ENCODE measurements at regions not wholly inside any gene's neighbourhood (a gene's known extent, or its start where the extent isn't known, plus 50 kb on each side); places are given as distances from the start of the nearest gene placed in this dataset.

DNA sequence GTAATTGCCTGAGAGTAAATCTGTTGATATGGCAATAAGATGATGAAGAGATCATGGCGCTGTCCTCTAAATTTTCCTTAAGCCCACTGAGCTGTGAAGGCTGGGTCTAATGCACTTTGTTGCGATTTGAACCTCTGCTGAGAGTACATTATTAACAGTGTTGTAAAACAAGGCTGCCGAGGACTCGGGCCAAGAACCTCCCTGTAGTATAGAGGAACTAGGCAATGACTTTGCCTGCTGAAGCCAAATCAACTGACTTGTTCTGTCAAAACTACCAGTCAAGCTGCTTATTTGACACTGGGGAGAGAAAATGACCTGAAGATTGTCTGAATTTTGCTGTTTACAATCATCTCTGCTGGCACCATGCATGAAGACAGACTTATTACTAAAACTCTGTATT lies 1154.7 kb downstream of the DTWD2 start (continued):
- no peak for TF ChIP-seq EP300 (IDR thresholded peaks at IDR 0.05; ENCODE audit: borderline replicate concordance in 1 of 2, control insufficient read depth in 1 of 2, low read depth in 2 of 2, low read length in 2 of 2)

DNA sequence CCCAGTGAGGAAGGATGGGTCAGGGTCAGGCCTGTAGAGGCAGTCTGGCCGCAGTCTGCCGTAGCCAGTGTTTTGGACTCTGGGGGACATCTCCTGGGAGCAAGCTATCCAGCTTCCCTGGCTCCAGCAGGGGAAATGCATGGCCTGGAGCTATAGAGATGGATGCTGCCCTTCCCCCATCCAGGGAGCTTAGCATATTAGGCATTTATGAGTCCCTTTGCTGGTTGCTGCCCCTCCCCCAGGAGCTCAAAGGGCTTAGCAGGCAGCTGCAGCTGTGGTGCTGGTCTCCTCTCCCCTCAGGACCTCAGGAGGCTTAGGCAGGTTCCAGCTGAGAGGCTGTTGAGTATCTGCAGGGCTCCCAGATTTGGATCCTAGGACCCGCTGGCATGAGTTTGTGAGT lies 1158.7 kb downstream of the DTWD2 start:
- H3K36me3 ChIP-seq (ENCODE audit: control insufficient read depth in 2 of 2, insufficient read depth in 2 of 2, low read length in 1 of 2) = no peaks in the 10 kb centered on the region
- H2AFZ ChIP-seq (ENCODE audit: control insufficient read depth, low read depth, low read length) = no peak overlapping the region
- no peaks in the 10 kb centered on the region for H3K4me1 ChIP-seq (ENCODE audit: control insufficient read depth, insufficient read depth, low read length)
- no peaks in the 10 kb centered on the region for H3K27me3 ChIP-seq (replicated peaks in 1 of 2; ENCODE audit: control insufficient read depth in 2 of 2, insufficient read depth in 2 of 2, low read length in 1 of 2)
- H4K20me1 ChIP-seq (ENCODE audit: control insufficient read depth, insufficient read depth) = no peaks in the 10 kb centered on the region
- WGBS (ENCODE audit: insufficient coverage, insufficient replicate concordance, low lambda C conversion rate, missing lambda C conversion rate) = 64% methylated on average over 3 of the region's 3 CpGs
- in situ Hi-C loops (cut with MboI) = no loop called here
- H3K9me3 ChIP-seq (replicated peaks; ENCODE audit: control insufficient read depth, insufficient read depth, low read length) = no peaks in the 10 kb centered on the region
- ChIA-PET SMC1A (ENCODE audit: uncharacterized antibody, unreplicated experiment) (no interaction called here), POLR2A (no interaction called here), CTCF (no interaction called here), RAD21 (ENCODE audit: unreplicated experiment) (no interaction called here)
- H3K4me2 ChIP-seq (ENCODE audit: control insufficient read depth, insufficient read depth) = no peak overlapping the region
- H3K4me3 ChIP-seq = no peak overlapping the region
- intact Hi-C loops (cut with micrococcal nuclease; ENCODE audit: unreplicated experiment) = no loop called here
- no peak overlapping the region for H3K27ac ChIP-seq (ENCODE audit: control insufficient read depth, insufficient read depth)
- BruUV-seq (replicated peaks) = no TSS peak
- ATAC-seq (no peak), DNase-seq (ENCODE audit: low read depth, low spot score) (no peak), FAIRE-seq (no peak)
- H3K79me2 ChIP-seq (ENCODE audit: control insufficient read depth, insufficient read depth, low read length) = no peaks in the 10 kb centered on the region
- H3K9ac ChIP-seq (ENCODE audit: control insufficient read depth, insufficient read depth, low read length) = no peak overlapping the region
- TF ChIP-seq ZNF384 (IDR thresholded peaks at IDR 0.05; ENCODE audit: borderline replicate concordance, low read depth, low read length) (no peak), POLR2A (IDR thresholded peaks at IDR 0.05; ENCODE audit: low read depth, low read length) (no peak), EP300 (IDR thresholded peaks at IDR 0.05; ENCODE audit: borderline replicate concordance in 1 of 2, control insufficient read depth in 1 of 2, low read depth in 2 of 2, low read length in 2 of 2) (no peak), SIN3A (IDR thresholded peaks at IDR 0.05; ENCODE audit: low read depth, low read length) (no peak), RFX5 (IDR thresholded peaks at IDR 0.05; ENCODE audit: low read depth, low read length) (no peak), POLR2AphosphoS5 (IDR thresholded peaks at IDR 0.05; ENCODE audit: low read length) (no peak), IKZF1 (conservative IDR thresholded peaks at IDR 0.05) (no peak), HDAC2 (IDR thresholded peaks at IDR 0.05) (no peak), SMAD5 (IDR thresholded peaks at IDR 0.05; ENCODE audit: low read depth) (no peak)
- TF ChIP-seq, protein P1, sequence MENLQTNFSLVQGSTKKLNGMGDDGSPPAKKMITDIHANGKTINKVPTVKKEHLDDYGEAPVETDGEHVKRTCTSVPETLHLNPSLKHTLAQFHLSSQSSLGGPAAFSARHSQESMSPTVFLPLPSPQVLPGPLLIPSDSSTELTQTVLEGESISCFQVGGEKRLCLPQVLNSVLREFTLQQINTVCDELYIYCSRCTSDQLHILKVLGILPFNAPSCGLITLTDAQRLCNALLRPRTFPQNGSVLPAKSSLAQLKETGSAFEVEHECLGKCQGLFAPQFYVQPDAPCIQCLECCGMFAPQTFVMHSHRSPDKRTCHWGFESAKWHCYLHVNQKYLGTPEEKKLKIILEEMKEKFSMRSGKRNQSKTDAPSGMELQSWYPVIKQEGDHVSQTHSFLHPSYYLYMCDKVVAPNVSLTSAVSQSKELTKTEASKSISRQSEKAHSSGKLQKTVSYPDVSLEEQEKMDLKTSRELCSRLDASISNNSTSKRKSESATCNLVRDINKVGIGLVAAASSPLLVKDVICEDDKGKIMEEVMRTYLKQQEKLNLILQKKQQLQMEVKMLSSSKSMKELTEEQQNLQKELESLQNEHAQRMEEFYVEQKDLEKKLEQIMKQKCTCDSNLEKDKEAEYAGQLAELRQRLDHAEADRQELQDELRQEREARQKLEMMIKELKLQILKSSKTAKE (IDR thresholded peaks at IDR 0.05; ENCODE audit: low read depth, poor library complexity, severe bottlenecking) = no peak
- TF ChIP-seq, protein P2, sequence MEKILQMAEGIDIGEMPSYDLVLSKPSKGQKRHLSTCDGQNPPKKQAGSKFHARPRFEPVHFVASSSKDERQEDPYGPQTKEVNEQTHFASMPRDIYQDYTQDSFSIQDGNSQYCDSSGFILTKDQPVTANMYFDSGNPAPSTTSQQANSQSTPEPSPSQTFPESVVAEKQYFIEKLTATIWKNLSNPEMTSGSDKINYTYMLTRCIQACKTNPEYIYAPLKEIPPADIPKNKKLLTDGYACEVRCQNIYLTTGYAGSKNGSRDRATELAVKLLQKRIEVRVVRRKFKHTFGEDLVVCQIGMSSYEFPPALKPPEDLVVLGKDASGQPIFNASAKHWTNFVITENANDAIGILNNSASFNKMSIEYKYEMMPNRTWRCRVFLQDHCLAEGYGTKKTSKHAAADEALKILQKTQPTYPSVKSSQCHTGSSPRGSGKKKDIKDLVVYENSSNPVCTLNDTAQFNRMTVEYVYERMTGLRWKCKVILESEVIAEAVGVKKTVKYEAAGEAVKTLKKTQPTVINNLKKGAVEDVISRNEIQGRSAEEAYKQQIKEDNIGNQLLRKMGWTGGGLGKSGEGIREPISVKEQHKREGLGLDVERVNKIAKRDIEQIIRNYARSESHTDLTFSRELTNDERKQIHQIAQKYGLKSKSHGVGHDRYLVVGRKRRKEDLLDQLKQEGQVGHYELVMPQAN (conservative IDR thresholded peaks at IDR 0.05) = no peak
- TF ChIP-seq, protein P3, sequence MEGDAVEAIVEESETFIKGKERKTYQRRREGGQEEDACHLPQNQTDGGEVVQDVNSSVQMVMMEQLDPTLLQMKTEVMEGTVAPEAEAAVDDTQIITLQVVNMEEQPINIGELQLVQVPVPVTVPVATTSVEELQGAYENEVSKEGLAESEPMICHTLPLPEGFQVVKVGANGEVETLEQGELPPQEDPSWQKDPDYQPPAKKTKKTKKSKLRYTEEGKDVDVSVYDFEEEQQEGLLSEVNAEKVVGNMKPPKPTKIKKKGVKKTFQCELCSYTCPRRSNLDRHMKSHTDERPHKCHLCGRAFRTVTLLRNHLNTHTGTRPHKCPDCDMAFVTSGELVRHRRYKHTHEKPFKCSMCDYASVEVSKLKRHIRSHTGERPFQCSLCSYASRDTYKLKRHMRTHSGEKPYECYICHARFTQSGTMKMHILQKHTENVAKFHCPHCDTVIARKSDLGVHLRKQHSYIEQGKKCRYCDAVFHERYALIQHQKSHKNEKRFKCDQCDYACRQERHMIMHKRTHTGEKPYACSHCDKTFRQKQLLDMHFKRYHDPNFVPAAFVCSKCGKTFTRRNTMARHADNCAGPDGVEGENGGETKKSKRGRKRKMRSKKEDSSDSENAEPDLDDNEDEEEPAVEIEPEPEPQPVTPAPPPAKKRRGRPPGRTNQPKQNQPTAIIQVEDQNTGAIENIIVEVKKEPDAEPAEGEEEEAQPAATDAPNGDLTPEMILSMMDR (IDR thresholded peaks at IDR 0.05 in 2 of 3, conservative IDR thresholded peaks at IDR 0.05 in 1 of 3; ENCODE audit: control insufficient read depth in 2 of 3, extremely low read depth in 1 of 3, insufficient read depth in 1 of 3, low read depth in 3 of 3, low read length in 3 of 3) = no peak
- TF ChIP-seq, protein P4, sequence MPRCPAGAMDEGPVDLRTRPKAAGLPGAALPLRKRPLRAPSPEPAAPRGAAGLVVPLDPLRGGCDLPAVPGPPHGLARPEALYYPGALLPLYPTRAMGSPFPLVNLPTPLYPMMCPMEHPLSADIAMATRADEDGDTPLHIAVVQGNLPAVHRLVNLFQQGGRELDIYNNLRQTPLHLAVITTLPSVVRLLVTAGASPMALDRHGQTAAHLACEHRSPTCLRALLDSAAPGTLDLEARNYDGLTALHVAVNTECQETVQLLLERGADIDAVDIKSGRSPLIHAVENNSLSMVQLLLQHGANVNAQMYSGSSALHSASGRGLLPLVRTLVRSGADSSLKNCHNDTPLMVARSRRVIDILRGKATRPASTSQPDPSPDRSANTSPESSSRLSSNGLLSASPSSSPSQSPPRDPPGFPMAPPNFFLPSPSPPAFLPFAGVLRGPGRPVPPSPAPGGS (IDR thresholded peaks at IDR 0.05; ENCODE audit: borderline replicate concordance, insufficient read depth, low read depth, low read length, poor library complexity, severe bottlenecking) = no peak

Measured in GM12878 (cell line).